ENCODE measurements at regions not wholly inside any gene's neighbourhood (a gene's known extent, or its start where the extent isn't known, plus 50 kb on each side); places are given as distances from the start of the nearest gene placed in this dataset.

DNA sequence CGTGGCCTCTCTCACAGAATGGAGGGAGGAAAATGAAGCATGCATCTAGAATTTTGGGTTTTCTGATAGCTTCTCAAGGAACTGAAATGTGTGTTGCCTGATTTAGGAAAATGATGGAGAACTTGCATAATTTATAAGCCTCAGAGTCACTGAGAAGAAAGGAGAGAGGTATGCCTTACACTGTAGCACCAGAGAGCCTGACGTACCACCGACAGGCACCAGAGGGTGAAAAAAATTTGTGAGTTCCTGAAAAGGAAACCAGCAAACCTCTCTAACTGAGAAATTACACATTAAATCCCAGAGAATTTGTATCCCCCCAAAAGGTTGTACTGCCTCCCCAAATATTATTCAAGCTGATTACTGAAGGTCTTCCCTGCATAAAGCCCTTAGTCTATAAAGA lies 915.3 kb upstream of the SLITRK6 start:
- no peak for DNase-seq (ENCODE audit: low read depth)
- no peak overlapping the region for H3K4me3 ChIP-seq (ENCODE audit: low read depth, low read length)
- TF ChIP-seq, protein P1, sequence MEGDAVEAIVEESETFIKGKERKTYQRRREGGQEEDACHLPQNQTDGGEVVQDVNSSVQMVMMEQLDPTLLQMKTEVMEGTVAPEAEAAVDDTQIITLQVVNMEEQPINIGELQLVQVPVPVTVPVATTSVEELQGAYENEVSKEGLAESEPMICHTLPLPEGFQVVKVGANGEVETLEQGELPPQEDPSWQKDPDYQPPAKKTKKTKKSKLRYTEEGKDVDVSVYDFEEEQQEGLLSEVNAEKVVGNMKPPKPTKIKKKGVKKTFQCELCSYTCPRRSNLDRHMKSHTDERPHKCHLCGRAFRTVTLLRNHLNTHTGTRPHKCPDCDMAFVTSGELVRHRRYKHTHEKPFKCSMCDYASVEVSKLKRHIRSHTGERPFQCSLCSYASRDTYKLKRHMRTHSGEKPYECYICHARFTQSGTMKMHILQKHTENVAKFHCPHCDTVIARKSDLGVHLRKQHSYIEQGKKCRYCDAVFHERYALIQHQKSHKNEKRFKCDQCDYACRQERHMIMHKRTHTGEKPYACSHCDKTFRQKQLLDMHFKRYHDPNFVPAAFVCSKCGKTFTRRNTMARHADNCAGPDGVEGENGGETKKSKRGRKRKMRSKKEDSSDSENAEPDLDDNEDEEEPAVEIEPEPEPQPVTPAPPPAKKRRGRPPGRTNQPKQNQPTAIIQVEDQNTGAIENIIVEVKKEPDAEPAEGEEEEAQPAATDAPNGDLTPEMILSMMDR (IDR thresholded peaks at IDR 0.05; ENCODE audit: insufficient read depth, low read depth, low read length, missing control alignments): no peak

DNA sequence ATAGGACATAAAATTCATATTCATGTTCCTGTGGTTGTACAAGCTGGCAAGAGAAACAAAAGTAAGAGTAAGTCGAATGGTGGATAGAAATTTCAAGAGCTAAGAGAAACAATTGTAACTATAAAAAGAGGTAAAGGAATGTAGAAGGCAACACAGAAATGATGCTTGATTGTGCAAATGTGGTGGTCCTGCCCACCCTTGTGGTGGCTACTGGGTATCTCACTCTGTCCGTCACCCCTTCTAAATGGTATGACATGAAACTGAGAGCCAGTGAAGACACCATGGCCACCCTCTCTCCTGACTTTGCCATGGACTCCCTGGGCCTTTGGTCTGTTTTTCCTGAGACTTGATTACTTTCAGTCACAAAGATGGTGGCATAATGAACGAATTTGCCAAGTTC lies 925.9 kb upstream of the SLITRK6 start:
- H3K4me3 ChIP-seq (ENCODE audit: low read depth, low read length): no peak overlapping the region
- no peak for DNase-seq (ENCODE audit: low read depth)
- TF ChIP-seq, protein P1 (IDR thresholded peaks at IDR 0.05; ENCODE audit: insufficient read depth, low read depth, low read length, missing control alignments): no peak

DNA sequence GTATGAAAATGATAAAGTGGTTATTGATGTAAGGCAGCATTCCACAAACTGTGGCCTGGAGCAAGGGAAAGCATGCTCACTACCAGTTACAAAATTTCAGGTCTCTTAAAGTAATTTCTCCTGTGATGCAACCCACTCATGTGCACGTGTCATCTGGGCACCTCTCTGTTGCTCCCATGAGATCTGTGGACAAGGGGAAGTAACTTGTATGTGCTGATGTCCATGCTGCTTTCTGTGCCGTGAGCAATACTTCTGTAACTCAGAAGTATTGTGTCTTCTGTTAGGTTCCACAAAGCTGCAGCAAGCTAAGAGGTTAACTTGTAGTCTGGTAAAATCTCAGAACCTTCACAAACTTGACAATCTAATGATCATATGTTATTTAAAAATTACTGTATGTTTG lies 930.0 kb upstream of the SLITRK6 start:
- no peak overlapping the region for H3K4me3 ChIP-seq (ENCODE audit: low read depth, low read length)
- TF ChIP-seq, protein P1 (IDR thresholded peaks at IDR 0.05; ENCODE audit: insufficient read depth, low read depth, low read length, missing control alignments): no peak
- DNase-seq (ENCODE audit: low read depth): no peak

DNA sequence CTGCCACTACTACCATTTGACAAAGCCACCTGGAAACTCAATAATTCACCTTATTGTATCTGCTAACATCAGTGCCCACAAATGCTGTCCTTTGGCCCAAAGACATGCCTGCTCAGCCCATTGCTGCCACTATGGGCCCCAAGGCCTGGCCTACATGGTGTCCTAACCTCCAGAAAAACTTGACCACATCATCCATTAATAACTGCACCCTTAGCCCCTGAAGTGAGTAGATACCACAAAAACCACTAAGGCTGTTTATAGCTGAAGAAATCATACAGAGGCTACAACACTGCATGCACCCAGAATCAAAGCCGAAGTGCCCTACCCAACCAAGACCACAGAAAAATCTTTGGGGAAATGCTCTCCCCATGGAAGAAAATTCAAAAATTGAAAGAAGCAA lies 932.8 kb upstream of the SLITRK6 start:
- DNase-seq (ENCODE audit: low read depth): no peak
- no peak overlapping the region for H3K4me3 ChIP-seq (ENCODE audit: low read depth, low read length)
- TF ChIP-seq, protein P1 (IDR thresholded peaks at IDR 0.05; ENCODE audit: insufficient read depth, low read depth, low read length, missing control alignments): no peak

DNA sequence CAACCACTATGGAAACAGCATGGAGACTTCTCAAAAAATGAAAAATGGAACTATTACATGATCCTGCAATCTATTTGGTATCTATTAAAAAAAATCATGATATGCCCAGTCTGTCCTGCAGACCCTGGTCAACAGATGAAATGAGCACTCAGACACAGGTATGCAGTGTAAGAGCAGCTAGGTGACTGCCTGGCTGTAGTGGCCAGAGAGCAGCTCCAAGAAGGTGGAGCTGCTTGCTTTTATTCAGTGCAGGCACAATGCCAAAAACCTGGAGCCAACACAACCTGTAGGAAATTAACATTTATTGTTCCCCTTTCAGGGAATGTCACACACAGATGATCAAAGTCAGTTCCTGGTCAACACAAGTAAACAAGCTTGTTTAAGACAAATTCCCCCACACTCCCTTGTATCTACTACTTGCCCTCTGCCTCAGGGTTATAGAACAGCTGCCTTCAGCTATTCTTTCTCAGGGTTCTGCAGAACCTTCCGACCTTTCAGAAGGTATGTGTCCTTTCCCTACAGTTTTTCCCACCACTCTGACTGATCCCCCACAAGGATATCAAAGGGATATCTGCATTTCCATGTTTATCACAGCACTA lies 933.7 kb upstream of the SLITRK5 start:
- TF ChIP-seq, protein P1 (IDR thresholded peaks at IDR 0.05; ENCODE audit: insufficient read depth, low read depth, low read length, missing control alignments): no peak
- no peak for DNase-seq (ENCODE audit: low read depth)
- no peak overlapping the region for H3K4me3 ChIP-seq (ENCODE audit: low read depth, low read length)

DNA sequence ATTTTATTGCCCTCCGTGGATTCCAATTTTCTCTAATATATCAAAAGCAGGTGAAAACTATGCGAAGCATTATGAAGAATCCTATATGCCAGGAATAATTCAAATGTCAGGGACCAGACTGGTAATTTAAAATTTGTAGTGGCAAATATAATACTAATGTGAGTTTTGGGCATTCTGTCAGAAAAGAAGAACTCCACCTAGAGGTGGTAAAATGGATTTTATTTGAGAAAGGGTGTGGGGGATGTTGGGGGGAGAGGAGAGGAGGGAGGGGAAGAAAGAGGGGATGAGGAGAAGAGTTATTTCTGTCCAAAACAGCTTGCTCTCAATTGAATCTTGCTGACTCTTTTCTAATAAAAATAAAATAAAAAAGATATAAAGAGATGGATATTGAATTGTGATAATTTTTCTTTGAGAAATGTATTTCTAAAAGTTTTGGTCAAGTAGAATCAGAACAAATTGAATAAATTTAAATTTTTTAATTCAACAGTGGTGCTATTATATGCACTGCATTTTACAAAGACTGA lies 929.3 kb upstream of the SLITRK5 start:
- no peak for DNase-seq (ENCODE audit: low read depth)
- no peak overlapping the region for H3K4me3 ChIP-seq (ENCODE audit: low read depth, low read length)
- TF ChIP-seq, protein P1 (IDR thresholded peaks at IDR 0.05; ENCODE audit: insufficient read depth, low read depth, low read length, missing control alignments): no peak

All from GM12865 (cell line).